GM12865 (cell line): ENCODE measurements at regions not wholly inside any gene's neighbourhood (a gene's known extent, or its start where the extent isn't known, plus 50 kb on each side); places are given as distances from the start of the nearest gene placed in this dataset.

Experiments used
- DNase-seq: peaks from one replicate; pipeline ENCODE4 v3.0.0; 2010; ENCODE audit warnings: low read depth
- H3K4me3 ChIP-seq: 2 replicates; pipeline ENCODE4 v1.5.1; 2011; ENCODE audit warnings: mild to moderate bottlenecking, low read depth, low read length, control low read depth
- CTCF ChIP-seq: IDR thresholded peaks from 2 replicates; pipeline ENCODE4 v1.5.1; 2011; ENCODE audit warnings: low read length, control low read depth, low read depth, inconsistent platforms; ENCODE audit not compliant: insufficient read depth; ENCODE audit errors: missing control alignments

- DNase-seq, result no peak
- no peak overlapping the region for H3K4me3 ChIP-seq
- no peak for TF ChIP-seq CTCF
These were observed 92.7 kb upstream of the CD93 start for GRCh38 chr20:23178806-23179205.

- TF ChIP-seq CTCF, result no peak
- no peak for DNase-seq
- H3K4me3 ChIP-seq, result no peak overlapping the region
These were observed 88.7 kb upstream of the CD93 start for GRCh38 chr20:23174821-23175220.

GRCh38 chr20:23167431-23167830 lies 81.3 kb upstream of the CD93 start:
- TF ChIP-seq CTCF, result no peak
- DNase-seq, result no peak
- no peak overlapping the region for H3K4me3 ChIP-seq

GRCh38 chr20:23166563-23166962 lies 80.4 kb upstream of the CD93 start:
- TF ChIP-seq CTCF, result no peak
- no peak overlapping the region for H3K4me3 ChIP-seq
- no peak for DNase-seq

GRCh38 chr20:23165964-23166363 lies 79.8 kb upstream of the CD93 start:
- no peak for DNase-seq
- TF ChIP-seq CTCF, result no peak
- no peak overlapping the region for H3K4me3 ChIP-seq

- H3K4me3 ChIP-seq, result no peak overlapping the region
- no peak for TF ChIP-seq CTCF
- DNase-seq, result no peak
These were observed 79.2 kb upstream of the CD93 start for GRCh38 chr20:23165307-23165750.

- TF ChIP-seq CTCF, result no peak
- no peak for DNase-seq
These were observed 78.1 kb upstream of the CD93 start for GRCh38 chr20:23164176-23164601.

More at GRCh38 chr20:23164176-23164601, 78.1 kb upstream of the CD93 start:
- no peak overlapping the region for H3K4me3 ChIP-seq
